ENCODE measurements at regions not wholly inside any gene's neighbourhood (a gene's known extent, or its start where the extent isn't known, plus 50 kb on each side); places are given as distances from the start of the nearest gene placed in this dataset.

DNA sequence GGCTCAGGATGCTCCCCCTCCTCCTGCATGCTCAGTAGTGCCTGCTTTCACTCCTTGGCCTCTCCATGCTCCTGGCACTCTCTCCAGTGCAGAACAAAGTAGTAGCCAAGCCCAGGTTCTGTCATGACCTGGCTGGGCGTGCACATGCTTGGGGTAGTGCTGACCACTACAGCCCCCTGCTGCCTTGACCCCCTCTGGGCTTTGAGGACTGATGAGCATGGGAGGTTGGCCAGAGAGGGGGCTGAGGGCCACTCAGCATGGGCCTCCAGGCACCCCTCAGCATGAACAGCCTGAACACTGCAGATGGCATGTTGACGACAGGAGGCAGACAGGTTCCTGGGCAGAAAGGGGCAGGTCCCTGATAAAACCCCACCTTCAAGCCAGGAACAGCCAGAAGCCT, 935.7 kb upstream of the PRMT6 start (continued):
- TF ChIP-seq, protein P1, sequence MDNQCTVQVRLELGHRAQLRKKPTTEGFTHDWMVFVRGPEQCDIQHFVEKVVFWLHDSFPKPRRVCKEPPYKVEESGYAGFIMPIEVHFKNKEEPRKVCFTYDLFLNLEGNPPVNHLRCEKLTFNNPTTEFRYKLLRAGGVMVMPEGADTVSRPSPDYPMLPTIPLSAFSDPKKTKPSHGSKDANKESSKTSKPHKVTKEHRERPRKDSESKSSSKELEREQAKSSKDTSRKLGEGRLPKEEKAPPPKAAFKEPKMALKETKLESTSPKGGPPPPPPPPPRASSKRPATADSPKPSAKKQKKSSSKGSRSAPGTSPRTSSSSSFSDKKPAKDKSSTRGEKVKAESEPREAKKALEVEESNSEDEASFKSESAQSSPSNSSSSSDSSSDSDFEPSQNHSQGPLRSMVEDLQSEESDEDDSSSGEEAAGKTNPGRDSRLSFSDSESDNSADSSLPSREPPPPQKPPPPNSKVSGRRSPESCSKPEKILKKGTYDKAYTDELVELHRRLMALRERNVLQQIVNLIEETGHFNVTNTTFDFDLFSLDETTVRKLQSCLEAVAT (IDR thresholded peaks at IDR 0.05): no peak

- ChIA-PET POLR2A (no interaction called here), RAD21 (ENCODE audit: unreplicated experiment) (no interaction called here), SMC1A (ENCODE audit: uncharacterized antibody, unreplicated experiment) (no interaction called here), CTCF (no interaction called here)
- BruUV-seq (replicated peaks): no TSS peak
- FAIRE-seq (no peak), ATAC-seq (no peak), DNase-seq (ENCODE audit: low read depth, low spot score) (no peak)
- H3K9me3 ChIP-seq (replicated peaks; ENCODE audit: control insufficient read depth, insufficient read depth, low read length): no peaks in the 10 kb centered on the region
- H4K20me1 ChIP-seq (ENCODE audit: control insufficient read depth, insufficient read depth): no peaks in the 10 kb centered on the region
- H3K36me3 ChIP-seq (ENCODE audit: control insufficient read depth in 2 of 2, insufficient read depth in 2 of 2, low read length in 1 of 2): no peaks in the 10 kb centered on the region
- H3K9ac ChIP-seq (ENCODE audit: control insufficient read depth, insufficient read depth, low read length): no peak overlapping the region
- H3K79me2 ChIP-seq (ENCODE audit: control insufficient read depth, insufficient read depth, low read length): no peaks in the 10 kb centered on the region
- no peaks in the 10 kb centered on the region for H3K27me3 ChIP-seq (replicated peaks in 1 of 2; ENCODE audit: control insufficient read depth in 2 of 2, insufficient read depth in 2 of 2, low read length in 1 of 2)
- H2AFZ ChIP-seq (ENCODE audit: control insufficient read depth, low read depth, low read length): no peak overlapping the region
- H3K4me3 ChIP-seq: no peak overlapping the region
- H3K4me2 ChIP-seq (ENCODE audit: control insufficient read depth, insufficient read depth): no peak overlapping the region
- H3K4me1 ChIP-seq (ENCODE audit: control insufficient read depth, insufficient read depth, low read length): no peaks in the 10 kb centered on the region
- in situ Hi-C loops (cut with MboI): no loop called here
- intact Hi-C loops (cut with micrococcal nuclease; ENCODE audit: unreplicated experiment): loop anchor here (10.0 kb wide), 1 partner anchor 57 kb away; no protein-coding TSS in a partner anchor
- WGBS (ENCODE audit: insufficient coverage, insufficient replicate concordance, low lambda C conversion rate, missing lambda C conversion rate): 75% methylated on average over 6 of the region's 6 CpGs
- H3K27ac ChIP-seq (ENCODE audit: control insufficient read depth, insufficient read depth): no peak overlapping the region
- TF ChIP-seq POLR2AphosphoS2 (IDR thresholded peaks at IDR 0.05; ENCODE audit: low read depth, low read length) (no peak), STAT1 (conservative IDR thresholded peaks at IDR 0.05) (no peak), EP300 (IDR thresholded peaks at IDR 0.05; ENCODE audit: borderline replicate concordance in 1 of 2, control insufficient read depth in 1 of 2, low read depth in 2 of 2, low read length in 2 of 2) (no peak), SIX5 (IDR thresholded peaks at IDR 0.05; ENCODE audit: low read depth, low read length, severe bottlenecking) (no peak), SIN3A (IDR thresholded peaks at IDR 0.05; ENCODE audit: low read depth, low read length) (no peak), SP1 (IDR thresholded peaks at IDR 0.05; ENCODE audit: low read depth, low read length) (no peak), DPF2 (IDR thresholded peaks at IDR 0.05) (no peak), NFIC (IDR thresholded peaks at IDR 0.05; ENCODE audit: low read depth, low read length) (no peak), NR2F1 (conservative IDR thresholded peaks at IDR 0.05) (no peak), SUZ12 (IDR thresholded peaks at IDR 0.05; ENCODE audit: unreplicated experiment) (no peak), GABPA (IDR thresholded peaks at IDR 0.05; ENCODE audit: low read depth) (no peak), RB1 (IDR thresholded peaks at IDR 0.05; ENCODE audit: borderline replicate concordance) (no peak), EZH2 (IDR thresholded peaks at IDR 0.05; ENCODE audit: borderline replicate concordance, control insufficient read depth, low read depth, low read length) (no peak), CBX5 (IDR thresholded peaks at IDR 0.05; ENCODE audit: low read depth) (no peak), ATF7 (IDR thresholded peaks at IDR 0.05; ENCODE audit: low read depth) (no peak)
- TF ChIP-seq, protein P2, sequence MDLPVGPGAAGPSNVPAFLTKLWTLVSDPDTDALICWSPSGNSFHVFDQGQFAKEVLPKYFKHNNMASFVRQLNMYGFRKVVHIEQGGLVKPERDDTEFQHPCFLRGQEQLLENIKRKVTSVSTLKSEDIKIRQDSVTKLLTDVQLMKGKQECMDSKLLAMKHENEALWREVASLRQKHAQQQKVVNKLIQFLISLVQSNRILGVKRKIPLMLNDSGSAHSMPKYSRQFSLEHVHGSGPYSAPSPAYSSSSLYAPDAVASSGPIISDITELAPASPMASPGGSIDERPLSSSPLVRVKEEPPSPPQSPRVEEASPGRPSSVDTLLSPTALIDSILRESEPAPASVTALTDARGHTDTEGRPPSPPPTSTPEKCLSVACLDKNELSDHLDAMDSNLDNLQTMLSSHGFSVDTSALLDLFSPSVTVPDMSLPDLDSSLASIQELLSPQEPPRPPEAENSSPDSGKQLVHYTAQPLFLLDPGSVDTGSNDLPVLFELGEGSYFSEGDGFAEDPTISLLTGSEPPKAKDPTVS (IDR thresholded peaks at IDR 0.05; ENCODE audit: low read depth, low read length): no peak
These were observed 934.7 kb upstream of the PRMT6 start for GRCh38 chr1:106121728-106122127.

Measured in GM12878 (cell line).